ENCODE measurements at regions not wholly inside any gene's neighbourhood (a gene's known extent, or its start where the extent isn't known, plus 50 kb on each side); places are given as distances from the start of the nearest gene placed in this dataset.

GRCh38 chr3:35857004-35857403, 217.7 kb downstream of the ARPP21 start:
- no peak for TF ChIP-seq JUN (IDR thresholded peaks at IDR 0.05; ENCODE audit: borderline replicate concordance, insufficient read depth, insufficient read length, low read depth)
- TF ChIP-seq MYC (IDR thresholded peaks at IDR 0.05; ENCODE audit: low read depth, low read length) = no peak
- TF ChIP-seq, protein P1, sequence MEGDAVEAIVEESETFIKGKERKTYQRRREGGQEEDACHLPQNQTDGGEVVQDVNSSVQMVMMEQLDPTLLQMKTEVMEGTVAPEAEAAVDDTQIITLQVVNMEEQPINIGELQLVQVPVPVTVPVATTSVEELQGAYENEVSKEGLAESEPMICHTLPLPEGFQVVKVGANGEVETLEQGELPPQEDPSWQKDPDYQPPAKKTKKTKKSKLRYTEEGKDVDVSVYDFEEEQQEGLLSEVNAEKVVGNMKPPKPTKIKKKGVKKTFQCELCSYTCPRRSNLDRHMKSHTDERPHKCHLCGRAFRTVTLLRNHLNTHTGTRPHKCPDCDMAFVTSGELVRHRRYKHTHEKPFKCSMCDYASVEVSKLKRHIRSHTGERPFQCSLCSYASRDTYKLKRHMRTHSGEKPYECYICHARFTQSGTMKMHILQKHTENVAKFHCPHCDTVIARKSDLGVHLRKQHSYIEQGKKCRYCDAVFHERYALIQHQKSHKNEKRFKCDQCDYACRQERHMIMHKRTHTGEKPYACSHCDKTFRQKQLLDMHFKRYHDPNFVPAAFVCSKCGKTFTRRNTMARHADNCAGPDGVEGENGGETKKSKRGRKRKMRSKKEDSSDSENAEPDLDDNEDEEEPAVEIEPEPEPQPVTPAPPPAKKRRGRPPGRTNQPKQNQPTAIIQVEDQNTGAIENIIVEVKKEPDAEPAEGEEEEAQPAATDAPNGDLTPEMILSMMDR (IDR thresholded peaks at IDR 0.05; ENCODE audit: extremely low read depth in 1 of 2, insufficient read depth in 1 of 2, low read depth in 1 of 2, low read length in 2 of 2) = no peak
- no peak for TF ChIP-seq FOS (IDR thresholded peaks at IDR 0.05; ENCODE audit: borderline replicate concordance, insufficient read depth, low read length)
- no peak for TF ChIP-seq POLR2AphosphoS5 (IDR thresholded peaks at IDR 0.05; ENCODE audit: insufficient read depth, low read depth, low read length)
- no peak for TF ChIP-seq EZH2 (IDR thresholded peaks at IDR 0.05; ENCODE audit: borderline replicate concordance, low read depth, low read length, severe bottlenecking)
- TF ChIP-seq GATA2 (IDR thresholded peaks at IDR 0.05; ENCODE audit: insufficient read depth, insufficient read length, low read depth, low read length) = no peak
- TF ChIP-seq POLR2A (IDR thresholded peaks at IDR 0.05; ENCODE audit: low read depth, low read length) = no peak
- TF ChIP-seq, protein P2, sequence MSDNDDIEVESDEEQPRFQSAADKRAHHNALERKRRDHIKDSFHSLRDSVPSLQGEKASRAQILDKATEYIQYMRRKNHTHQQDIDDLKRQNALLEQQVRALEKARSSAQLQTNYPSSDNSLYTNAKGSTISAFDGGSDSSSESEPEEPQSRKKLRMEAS (IDR thresholded peaks at IDR 0.05; ENCODE audit: insufficient read depth, insufficient read length) = no peak
- no peak for FAIRE-seq
- intact Hi-C loops (cut with micrococcal nuclease) = no loop called here

More at GRCh38 chr3:35857004-35857403, 217.7 kb downstream of the ARPP21 start:
- H3K9me1 ChIP-seq (replicated peaks; ENCODE audit: control insufficient read depth, extremely low read depth, insufficient read depth, low read length) = no peaks in the 10 kb centered on the region
- H3K9me3 ChIP-seq (replicated peaks; ENCODE audit: control insufficient read depth, insufficient read depth, low read length) = no peaks in the 10 kb centered on the region
- no TSS peak for BruUV-seq (replicated peaks)
- no peaks in the 10 kb centered on the region for H3K36me3 ChIP-seq (ENCODE audit: control insufficient read depth in 2 of 2, extremely low read depth in 1 of 2, insufficient read depth in 2 of 2, low read length in 2 of 2)
- POLR2A ChIA-PET = no interaction called here
- H3K4me2 ChIP-seq (ENCODE audit: insufficient read depth, low read length) = no peak overlapping the region
- CTCF ChIA-PET = no interaction called here
- H4K20me1 ChIP-seq (replicated peaks; ENCODE audit: control insufficient read depth, extremely low read depth, insufficient read depth, low read length) = no peaks in the 10 kb centered on the region
- dilution Hi-C loops (cut with MboI; ENCODE audit: extremely low pct_ligation_motif_present, low sequenced_read_pairs) = no loop called here
- no peaks in the 10 kb centered on the region for H3K4me1 ChIP-seq (ENCODE audit: control insufficient read depth, extremely low read depth, insufficient read depth, low read length)
- no peaks in the 10 kb centered on the region for H3K27me3 ChIP-seq (ENCODE audit: control insufficient read depth in 2 of 2, insufficient read depth in 2 of 2, low read length in 2 of 2)
- H2AFZ ChIP-seq (ENCODE audit: low read depth, low read length) = no peak overlapping the region
- H3K27ac ChIP-seq (ENCODE audit: insufficient read depth, low read depth, low read length) = no peak overlapping the region
- no peak overlapping the region for H3K9ac ChIP-seq (replicated peaks; ENCODE audit: extremely low read depth, insufficient read depth, low read length)
- H3K79me2 ChIP-seq (ENCODE audit: control insufficient read depth, insufficient read depth, low read length) = no peaks in the 10 kb centered on the region
- H3K4me3 ChIP-seq (replicated peaks in 1 of 3; ENCODE audit: insufficient read depth in 1 of 3, low read depth in 1 of 3, low read length in 3 of 3) = no peak overlapping the region
- DNase-seq (ENCODE audit: low read depth, low spot score) = no peak
